ENCODE measurements at regions not wholly inside any gene's neighbourhood (a gene's known extent, or its start where the extent isn't known, plus 50 kb on each side); places are given as distances from the start of the nearest gene placed in this dataset.

GRCh38 chr4:156615066-156615531 is 356.5 kb downstream of the PDGFC start:
- no peak for TF ChIP-seq CTCF (IDR thresholded peaks at IDR 0.05)
- no peak for TF ChIP-seq POLR2A (IDR thresholded peaks at IDR 0.05)
- no peak for TF ChIP-seq POLR2AphosphoS5 (IDR thresholded peaks at IDR 0.05; ENCODE audit: insufficient read depth in 1 of 2, low read depth in 1 of 2)
